OCI-LY7 (cell line): ENCODE measurements at regions not wholly inside any gene's neighbourhood (a gene's known extent, or its start where the extent isn't known, plus 50 kb on each side); places are given as distances from the start of the nearest gene placed in this dataset.

Experiments used
- BruUV-seq: library from RNA; stranded (reverse); fragments of 400-500 nt; replicated peaks from 2 replicates; lab custom pipeline; 2021; lab: Mats Ljungman, UMichigan
- CTCF ChIA-PET: fragments of 300-600 bp; sonication (Branson Sonifier 250); formaldehyde crosslinking; loops from one replicate; lab custom pipeline; 2022; ENCODE audit warnings: antibody characterized with exemption; ENCODE audit not compliant: unreplicated experiment; lab: Charles Lee
- POLR2A ChIA-PET: fragments of 300-600 bp; sonication (Branson Sonifier 250); formaldehyde crosslinking; loops from one replicate; lab custom pipeline; 2022; ENCODE audit warnings: antibody characterized with exemption; lab: Charles Lee
- DNase-seq: peaks from one replicate; pipeline ENCODE4 v3.0.0-alpha.2; 2015; ENCODE audit warnings: low spot score
- H2AFZ ChIP-seq: fragments of 200-600 bp; sonication (generic), shearing (Covaris generic); 2 replicates; pipeline ENCODE4 v1.6.1; 2014; ENCODE audit warnings: mild to moderate bottlenecking, antibody characterized with exemption, low read length, moderate library complexity
- H3K27ac ChIP-seq: fragments of 200-600 bp; sonication (generic); 2 replicates; pipeline ENCODE4 v1.5.1; 2014; ENCODE audit warnings: mixed run types, low read depth, mild to moderate bottlenecking, moderate library complexity, low read length, inconsistent platforms; ENCODE audit not compliant: poor library complexity, severe bottlenecking
- H3K36me3 ChIP-seq: fragments of 200-600 bp; sonication (generic); 2 replicates; pipeline ENCODE4 v1.6.1; 2014; ENCODE audit warnings: mild to moderate bottlenecking, antibody characterized with exemption, low read length, moderate library complexity, mixed read lengths; ENCODE audit not compliant: insufficient read depth
- H3K4me1 ChIP-seq: fragments of 200-600 bp; sonication (generic); 2 replicates; pipeline ENCODE4 v1.5.1; 2014; ENCODE audit warnings: mild to moderate bottlenecking, low read length; ENCODE audit not compliant: insufficient read depth, poor library complexity, severe bottlenecking
- H3K4me2 ChIP-seq: fragments of 200-600 bp; sonication (generic); 2 replicates; pipeline ENCODE4 v1.6.1; 2014; ENCODE audit warnings: mild to moderate bottlenecking, low read length
- H3K4me3 ChIP-seq: fragments of 200-600 bp; sonication (generic); 2 replicates; pipeline ENCODE4 v1.5.1; 2014; ENCODE audit warnings: mild to moderate bottlenecking, low read depth, low read length; ENCODE audit not compliant: poor library complexity, severe bottlenecking
- H3K79me2 ChIP-seq: fragments of 200-600 bp; sonication (generic); 2 replicates; pipeline ENCODE4 v1.6.1; 2016; ENCODE audit warnings: low read depth, mild to moderate bottlenecking, low read length, moderate library complexity, mixed read lengths; ENCODE audit not compliant: insufficient read depth
- H3K9me2 ChIP-seq: fragments of 200-600 bp; sonication (generic); 2 replicates; pipeline ENCODE4 v1.6.1; 2016; ENCODE audit warnings: mild to moderate bottlenecking, low read length, mixed read lengths; ENCODE audit not compliant: insufficient read depth
- H3K9me3 ChIP-seq: fragments of 200-600 bp; sonication (generic); 2 replicates; pipeline ENCODE4 v1.6.1; 2014; ENCODE audit warnings: mild to moderate bottlenecking, mixed run types, low read length, mixed read lengths
- H4K20me1 ChIP-seq: fragments of 200-600 bp; sonication (generic); 2 replicates; pipeline ENCODE4 v1.6.1; 2014; ENCODE audit warnings: mild to moderate bottlenecking, antibody characterized with exemption, low read length, moderate library complexity, mixed read lengths; ENCODE audit not compliant: insufficient read depth
- CTCF ChIP-seq: fragments of 200-600 bp; sonication (generic); conservative IDR thresholded peaks from 2 replicates; pipeline ENCODE4 v1.5.1; 2014; ENCODE audit warnings: mild to moderate bottlenecking, antibody characterized with exemption, low read length, moderate library complexity, mixed read lengths
- EZH2phosphoT487 ChIP-seq: fragments of 200-600 bp; sonication (generic); IDR thresholded peaks from 2 replicates; pipeline ENCODE4 v1.6.1; 2018; ENCODE audit warnings: low read depth, borderline replicate concordance, mild to moderate bottlenecking, mixed run types, antibody characterized with exemption, low read length, moderate library complexity, mixed read lengths
- intact Hi-C: fragments of 100-400 bp; cut with micrococcal nuclease; formaldehyde crosslinking; loops from one replicate; pipeline ENCODE4 v1.10.0; 2022; ENCODE audit not compliant: unreplicated experiment

- Histone ChIP-seq H3K9me2 (no peaks in the 10 kb centered on the region), H3K9me3 (no peaks in the 10 kb centered on the region), H3K27ac (no peak overlapping the region), H3K79me2 (no peaks in the 10 kb centered on the region), H3K4me2 (no peak overlapping the region), H2AFZ (no peak overlapping the region), H3K4me1 (no peaks in the 10 kb centered on the region), H4K20me1 (no peaks in the 10 kb centered on the region), H3K4me3 (no peak overlapping the region), H3K36me3 (no peaks in the 10 kb centered on the region)
- intact Hi-C loops: no loop called here
- ChIA-PET CTCF (no interaction called here), POLR2A (interaction anchor here (0.6 kb wide), 1 partner anchor 152 kb away, joined by 4 read pairs; no protein-coding TSS in a partner anchor)
- TF ChIP-seq CTCF: no peak
- TF ChIP-seq EZH2phosphoT487: no peak
- no TSS peak for BruUV-seq
- DNase-seq: no peak
These were observed 57.5 kb upstream of the ANO1 start for GRCh38 chr11:70020336-70021214.

- Histone ChIP-seq H3K27ac (no peak overlapping the region), H3K4me1 (no peaks in the 10 kb centered on the region), H3K79me2 (no peaks in the 10 kb centered on the region), H2AFZ (no peak overlapping the region), H3K36me3 (no peaks in the 10 kb centered on the region), H3K4me3 (no peak overlapping the region), H3K9me2 (no peaks in the 10 kb centered on the region), H4K20me1 (no peaks in the 10 kb centered on the region), H3K4me2 (no peak overlapping the region), H3K9me3 (no peaks in the 10 kb centered on the region)
- BruUV-seq: no TSS peak
- TF ChIP-seq EZH2phosphoT487 (no peak), CTCF (no peak)
- ChIA-PET POLR2A (no interaction called here), CTCF (no interaction called here)
- intact Hi-C loops: no loop called here
- no peak for DNase-seq
These were observed 56.5 kb upstream of the ANO1 start for GRCh38 chr11:70021586-70021985.

GRCh38 chr11:70024036-70024772, 53.9 kb upstream of the ANO1 start:
- Histone ChIP-seq H3K4me2 (no peak overlapping the region), H3K36me3 (no peaks in the 10 kb centered on the region), H3K4me3 (no peak overlapping the region), H3K9me3 (no peaks in the 10 kb centered on the region), H3K4me1 (no peaks in the 10 kb centered on the region), H2AFZ (no peak overlapping the region), H4K20me1 (no peaks in the 10 kb centered on the region), H3K79me2 (no peaks in the 10 kb centered on the region), H3K27ac (no peak overlapping the region), H3K9me2 (no peaks in the 10 kb centered on the region)
- no TSS peak for BruUV-seq
- TF ChIP-seq EZH2phosphoT487 (no peak), CTCF (no peak)
- intact Hi-C loops: no loop called here
- CTCF ChIA-PET: no interaction called here
- POLR2A ChIA-PET: no interaction called here
- DNase-seq: no peak
